ENCODE measurements at regions not wholly inside any gene's neighbourhood (a gene's known extent, or its start where the extent isn't known, plus 50 kb on each side); places are given as distances from the start of the nearest gene placed in this dataset.

DNA sequence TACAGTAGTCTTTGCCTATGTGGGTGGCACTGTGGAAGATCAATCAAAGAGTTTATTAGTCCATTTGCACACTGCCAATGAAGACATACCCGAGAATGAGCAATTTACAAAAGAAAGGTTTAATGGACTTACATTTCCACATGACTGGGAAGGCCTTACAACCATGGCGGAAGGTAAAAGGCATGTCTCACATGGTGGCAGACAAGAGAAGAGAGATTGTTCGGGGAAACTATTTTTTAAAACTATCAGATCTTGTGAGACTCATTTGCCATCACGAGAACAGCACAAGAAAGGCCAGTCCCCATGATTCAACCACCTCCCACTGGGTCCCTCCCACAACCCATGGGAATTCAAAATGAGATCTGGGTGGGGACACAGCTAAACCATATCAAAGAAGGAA lies 432.1 kb downstream of the ZFHX3 start:
- Histone ChIP-seq H3K27ac (ENCODE audit: low read depth, low read length) (no peak overlapping the region), H3K9me3 (ENCODE audit: insufficient read depth in 2 of 2, low read depth in 1 of 2, low read length in 1 of 2) (no peaks in the 10 kb centered on the region; a peak in 1 of 4 replicates), H2BK120ac (replicated peaks; ENCODE audit: low read depth, low read length) (no peak overlapping the region), H3K4me2 (ENCODE audit: insufficient read depth in 1 of 2, low read depth in 2 of 2, low read length in 2 of 2) (no peak overlapping the region), H3K23ac (ENCODE audit: insufficient read length) (no peak overlapping the region), H3K27me3 (replicated peaks in 1 of 4; ENCODE audit: control insufficient read depth in 3 of 4, extremely low read depth in 1 of 4, insufficient read depth in 3 of 4, low read length in 3 of 4) (peaks cover 0 to 1% (median 0%) of the 10 kb centered on the region in 4 experiments; a peak in 1 of 7 replicates), H2BK15ac (ENCODE audit: low read length) (no peak overlapping the region), H3K23me2 (ENCODE audit: low read depth, low read length) (no peaks in the 10 kb centered on the region), H3K4ac (replicated peaks; ENCODE audit: insufficient read length, low read depth, low read length) (no peak overlapping the region), H3K79me2 (ENCODE audit: control insufficient read depth in 1 of 2, insufficient read depth in 2 of 2, low read length in 2 of 2) (peaks cover 0 to 10% of the 10 kb centered on the region in 2 experiments; a peak in 1 of 4 replicates), H3K14ac (ENCODE audit: insufficient read length) (no peak overlapping the region), H3K36me3 (ENCODE audit: control insufficient read depth in 2 of 4, insufficient read depth in 4 of 4, low read length in 3 of 4) (peaks cover 0 to 7% (median 0%) of the 10 kb centered on the region in 4 experiments; a peak in 2 of 8 replicates), H4K5ac (ENCODE audit: insufficient read length, low read depth, low read length) (no peak overlapping the region), H2BK20ac (ENCODE audit: low read length) (no peak overlapping the region), H3K56ac (replicated peaks; ENCODE audit: insufficient read length, low read depth, low read length) (no peak overlapping the region), H4K20me1 (replicated peaks in 1 of 2; ENCODE audit: control insufficient read depth in 1 of 2, insufficient read depth in 2 of 2, low read length in 2 of 2) (peaks cover 0 to 3% of the 10 kb centered on the region in 2 experiments), H3K4me3 (ENCODE audit: extremely low read depth in 1 of 4, insufficient read depth in 2 of 4, low read depth in 3 of 4, low read length in 4 of 4) (no peak overlapping the region), H3K18ac (ENCODE audit: extremely low read depth, low read length) (no peak overlapping the region), H4K91ac (replicated peaks; ENCODE audit: insufficient read length, low read length) (no peak overlapping the region), H2AK5ac (ENCODE audit: low read depth, low read length) (no peak overlapping the region), H2BK5ac (ENCODE audit: low read depth, low read length) (no peak overlapping the region), H2AFZ (ENCODE audit: low read length) (no peak overlapping the region), H2BK12ac (ENCODE audit: low read depth, low read length) (no peak overlapping the region), H3K9ac (replicated peaks in 1 of 4; ENCODE audit: extremely low read depth in 1 of 4, low read depth in 3 of 4, low read length in 3 of 4) (no peak overlapping the region), H4K8ac (ENCODE audit: extremely low read depth, insufficient read depth, low read length) (no peak overlapping the region), H3K4me1 (replicated peaks in 1 of 4; ENCODE audit: control insufficient read depth in 3 of 4, insufficient read depth in 4 of 4, low read length in 3 of 4) (0 out of 7 replicates have a peak, but pooled peaks cover 0 to 2% (median 0%) of the 10 kb centered on the region in 4 experiments), H3K79me1 (ENCODE audit: low read depth, low read length) (no peaks in the 10 kb centered on the region)
- WGBS, 2 experiments (ENCODE audit: extremely low coverage in 1 of 2, insufficient coverage in 1 of 2, insufficient read length in 1 of 2, insufficient replicate concordance in 2 of 2, low coverage in 1 of 2, low lambda C conversion rate in 2 of 2, missing lambda C conversion rate in 1 of 2), result 82% methylated on average over 4 of the region's 4 CpGs; no CpG with 5 or more reads in 1 of the 2 experiments
- DNase-seq (ENCODE audit: low read depth in 1 of 2, low spot score in 2 of 2) (no peak), FAIRE-seq (no peak)
- TF ChIP-seq CBX8 (IDR thresholded peaks at IDR 0.05; ENCODE audit: borderline replicate concordance, low read depth, low read length) (no peak), ASH2L (IDR thresholded peaks at IDR 0.05; ENCODE audit: low read length) (no peak), RNF2 (IDR thresholded peaks at IDR 0.05; ENCODE audit: borderline replicate concordance, low read depth, low read length, missing control alignments, poor library complexity, severe bottlenecking) (no peak), EGR1 (IDR thresholded peaks at IDR 0.05; ENCODE audit: borderline replicate concordance, low read depth, low read length) (no peak)
- ChIA-PET CTCF (ENCODE audit: partially characterized antibody) (no interaction called here), POLR2A (ENCODE audit: partially characterized antibody) (interaction anchor here (0.9 to 1.7 kb wide), 2 partner anchors 9 to 13 kb away, joined by 3 to 4 read pairs; no protein-coding TSS in a partner anchor)
